Fibroblast of lung (primary cell): ENCODE measurements at regions not wholly inside any gene's neighbourhood (a gene's known extent, or its start where the extent isn't known, plus 50 kb on each side); places are given as distances from the start of the nearest gene placed in this dataset.

Source experiments
- DNase-seq, 2 donors: peaks; one replicate each; pipeline versions ENCODE4 v3.0.0 to v3.0.0-alpha.2; 2010; ENCODE audit warnings: low read depth in 2 of 2
- H2AFZ ChIP-seq: 2 replicates; pipeline ENCODE4 v1.5.1; 2012; ENCODE audit warnings: low read length, control low read depth, inconsistent platforms
- H3K27ac ChIP-seq: 2 replicates; pipeline ENCODE4 v1.5.1; 2011; ENCODE audit warnings: low read length, control low read depth; ENCODE audit not compliant: insufficient read depth
- H3K27me3 ChIP-seq: 2 replicates; pipeline ENCODE4 v1.5.1; 2011; ENCODE audit warnings: mild to moderate bottlenecking, low read length; ENCODE audit not compliant: control insufficient read depth, insufficient read depth
- H3K36me3 ChIP-seq: 2 replicates; pipeline ENCODE4 v1.5.1; 2011; ENCODE audit warnings: low read length; ENCODE audit not compliant: control insufficient read depth, insufficient read depth
- H3K4me1 ChIP-seq: 2 replicates; pipeline ENCODE4 v1.5.1; 2011; ENCODE audit warnings: low read length; ENCODE audit not compliant: control insufficient read depth, insufficient read depth; ENCODE audit errors: extremely low read depth
- H3K4me2 ChIP-seq: 2 replicates; pipeline ENCODE4 v1.5.1; 2011; ENCODE audit warnings: low read length, control low read depth; ENCODE audit not compliant: insufficient read depth; ENCODE audit errors: extremely low read depth
- H3K4me3 ChIP-seq, 4 experiments: fragments of 200-600 bp in 1 of 4; sonication (generic) in 1 of 4; replicated peaks in 1 of 4; 2 replicates each; pipeline ENCODE4 v1.5.1; 2011 to 2016; ENCODE audit warnings: low read length in 4 of 4, low read depth in 3 of 4, mild to moderate bottlenecking in 3 of 4, control low read depth in 2 of 4, inconsistent platforms in 1 of 4, mixed read lengths in 1 of 4; ENCODE audit not compliant: insufficient read depth in 1 of 4; ENCODE audit errors: control extremely low read depth in 1 of 4
- H3K79me2 ChIP-seq: 2 replicates; pipeline ENCODE4 v1.5.1; 2012; ENCODE audit warnings: mild to moderate bottlenecking, low read length, inconsistent platforms; ENCODE audit not compliant: control insufficient read depth, insufficient read depth
- H3K9ac ChIP-seq: 2 replicates; pipeline ENCODE4 v1.5.1; 2011; ENCODE audit warnings: mild to moderate bottlenecking, low read length, control low read depth; ENCODE audit not compliant: insufficient read depth
- H3K9me3 ChIP-seq: 2 replicates; pipeline ENCODE4 v1.5.1; 2012; ENCODE audit warnings: low read depth, low read length; ENCODE audit not compliant: control insufficient read depth, insufficient read depth
- H4K20me1 ChIP-seq: 2 replicates; pipeline ENCODE4 v1.5.1; 2011; ENCODE audit warnings: low read length; ENCODE audit not compliant: control insufficient read depth, insufficient read depth; ENCODE audit errors: extremely low read depth
- CTCF ChIP-seq, 2 donors: IDR thresholded peaks in 1 of 2; conservative IDR thresholded peaks in 1 of 2; 1 replicate in 1 of 2; 2 replicates in 1 of 2; pipeline ENCODE4 v1.5.1; 2011 to 2012; ENCODE audit warnings: low read length in 2 of 2, control low read depth in 1 of 2, inconsistent platforms in 1 of 2, low read depth in 1 of 2, mild to moderate bottlenecking in 1 of 2
- EZH2 ChIP-seq: IDR thresholded peaks from 2 replicates; pipeline ENCODE4 v1.5.1; 2012; ENCODE audit warnings: low read length, control low read depth, mild to moderate bottlenecking; ENCODE audit errors: missing control alignments

GRCh38 chr9:107870221-107870620 lies 380.7 kb upstream of the KLF4 start:
- Histone ChIP-seq H3K27me3 (no peaks in the 10 kb centered on the region), H3K9me3 (no peaks in the 10 kb centered on the region), H3K27ac (no peak overlapping the region), H3K4me1 (no peaks in the 10 kb centered on the region), H4K20me1 (no peaks in the 10 kb centered on the region), H3K4me3 (no peak overlapping the region), H2AFZ (no peak overlapping the region), H3K4me2 (no peak overlapping the region), H3K36me3 (no peaks in the 10 kb centered on the region), H3K79me2 (no peaks in the 10 kb centered on the region), H3K9ac (no peak overlapping the region)
- no peak for DNase-seq
- TF ChIP-seq EZH2: no peak

GRCh38 chr9:107869111-107869510 lies 379.5 kb upstream of the KLF4 start:
- no peaks in the 10 kb centered on the region for H3K79me2 ChIP-seq
- H3K27me3 ChIP-seq: no peaks in the 10 kb centered on the region
- no peak for TF ChIP-seq EZH2
- TF ChIP-seq CTCF (conservative IDR thresholded peaks at IDR 0.05 in 1 of 2, IDR thresholded peaks at IDR 0.05 in 1 of 2; ENCODE audit: low read depth in 1 of 2, low read length in 2 of 2): no peak
- H3K4me2 ChIP-seq: no peak overlapping the region
- no peak overlapping the region for H3K9ac ChIP-seq
- no peaks in the 10 kb centered on the region for H3K4me1 ChIP-seq
- no peaks in the 10 kb centered on the region for H3K9me3 ChIP-seq
- no peak overlapping the region for H3K27ac ChIP-seq
- no peaks in the 10 kb centered on the region for H3K36me3 ChIP-seq
- H3K4me3 ChIP-seq: no peak overlapping the region
- no peaks in the 10 kb centered on the region for H4K20me1 ChIP-seq
- DNase-seq: no peak
- no peak overlapping the region for H2AFZ ChIP-seq

- no peaks in the 10 kb centered on the region for H3K79me2 ChIP-seq
- no peaks in the 10 kb centered on the region for H3K4me1 ChIP-seq
- no peak for DNase-seq
- no peak overlapping the region for H3K4me3 ChIP-seq
- no peak overlapping the region for H3K4me2 ChIP-seq
- TF ChIP-seq EZH2: no peak
- no peak for TF ChIP-seq CTCF (conservative IDR thresholded peaks at IDR 0.05 in 1 of 2, IDR thresholded peaks at IDR 0.05 in 1 of 2; ENCODE audit: low read depth in 1 of 2, low read length in 2 of 2)
- H3K27me3 ChIP-seq: no peaks in the 10 kb centered on the region
- H3K36me3 ChIP-seq: no peaks in the 10 kb centered on the region
- H3K27ac ChIP-seq: no peak overlapping the region
- no peaks in the 10 kb centered on the region for H3K9me3 ChIP-seq
- H2AFZ ChIP-seq: no peak overlapping the region
- H4K20me1 ChIP-seq: no peaks in the 10 kb centered on the region
- no peak overlapping the region for H3K9ac ChIP-seq
Observed at GRCh38 chr9:107868186-107868585, 378.6 kb upstream of the KLF4 start.
